Hematopoietic multipotent progenitor cell (in vitro differentiated cells): ENCODE measurements at regions not wholly inside any gene's neighbourhood (a gene's known extent, or its start where the extent isn't known, plus 50 kb on each side); places are given as distances from the start of the nearest gene placed in this dataset.
"Not testable (repeated sequence)": the region's sequence is repeated elsewhere in the genome, so short reads cannot be mapped to it uniquely, and the experiment has no call there.

Source experiments
- DNase-seq, 3 donors: peaks; one replicate each; pipeline ENCODE4 v3.0.0-alpha.2; 2011 to 2015; ENCODE audit warnings: low read depth in 2 of 3, low spot score in 2 of 3

- DNase-seq = no peak
Measured at GRCh38 chr10:86579883-86580520, 58.4 kb upstream of the WAPL start.

GRCh38 chr10:86580521-86580891 is 58.9 kb upstream of the WAPL start:
- DNase-seq = peak in 1 of 3 donors; percentile 11

- DNase-seq = no peak
Measured at GRCh38 chr10:86583983-86584382, 62.4 kb upstream of the WAPL start.

GRCh38 chr10:86585037-86585929 is 63.7 kb upstream of the WAPL start:
- DNase-seq = peak; percentile 39 to 82 (median 71)

GRCh38 chr10:86586516-86586915 is 64.9 kb upstream of the WAPL start:
- DNase-seq = no peak

- not testable (repeated sequence) for DNase-seq
Measured at GRCh38 chr10:86588781-86589180, 65.6 kb upstream of the OPN4 start.

GRCh38 chr10:86591436-86591835 is 62.9 kb upstream of the OPN4 start:
- no peak for DNase-seq

- no peak for DNase-seq
Measured at GRCh38 chr10:86592413-86592812, 61.9 kb upstream of the OPN4 start.

- DNase-seq = no peak
Measured at GRCh38 chr10:86594535-86594934, 59.8 kb upstream of the OPN4 start.

GRCh38 chr10:86595496-86595895 is 58.9 kb upstream of the OPN4 start:
- DNase-seq = no peak

GRCh38 chr10:86596266-86596665 is 58.1 kb upstream of the OPN4 start:
- DNase-seq = no peak

- no peak for DNase-seq
Measured at GRCh38 chr10:86597306-86597705, 57.0 kb upstream of the OPN4 start.

GRCh38 chr10:86598151-86598550 is 56.2 kb upstream of the OPN4 start:
- no peak for DNase-seq

GRCh38 chr10:86599041-86599440 is 55.3 kb upstream of the OPN4 start:
- DNase-seq = no peak

GRCh38 chr10:86599729-86600128 is 54.6 kb upstream of the OPN4 start:
- peak in 1 of 3 donors; percentile 12 for DNase-seq

GRCh38 chr10:86600296-86600695 is 54.1 kb upstream of the OPN4 start:
- no peak for DNase-seq

GRCh38 chr10:86601956-86602602 is 52.3 kb upstream of the OPN4 start:
- DNase-seq = no peak

GRCh38 chr10:86603256-86603655 is 51.1 kb upstream of the OPN4 start:
- no peak for DNase-seq
